ENCODE measurements at regions not wholly inside any gene's neighbourhood (a gene's known extent, or its start where the extent isn't known, plus 50 kb on each side); places are given as distances from the start of the nearest gene placed in this dataset.

GRCh38 chr6:82073484-82073883 lies 174.1 kb downstream of the IBTK start:
- DNase-seq: no peak
- intact Hi-C loops (cut with DNase I): no loop called here

GRCh38 chr6:82072751-82073150 lies 174.8 kb downstream of the IBTK start:
- DNase-seq: no peak
- intact Hi-C loops (cut with DNase I): no loop called here

GRCh38 chr6:82072121-82072521 lies 175.4 kb downstream of the IBTK start:
- intact Hi-C loops (cut with DNase I): no loop called here
- no peak for DNase-seq

DNA sequence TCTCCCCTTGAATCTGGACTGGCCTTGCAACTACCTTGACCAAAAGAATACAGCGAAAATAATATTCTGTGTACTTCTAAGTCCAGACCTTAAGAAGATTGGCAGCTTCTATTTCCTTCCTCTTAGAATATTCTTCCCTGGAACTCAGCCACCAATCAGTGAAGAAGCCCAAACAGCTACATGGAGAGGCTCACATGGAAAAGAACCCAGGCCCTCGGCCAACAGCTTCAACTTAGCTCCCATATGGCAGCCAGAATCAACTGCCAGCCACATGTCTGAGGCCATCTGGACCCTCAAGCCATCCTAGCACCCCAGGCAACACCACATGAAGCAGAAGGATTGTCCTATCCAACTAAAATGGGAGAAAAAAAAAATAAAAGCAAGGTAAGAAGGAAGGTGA lies 178.8 kb downstream of the IBTK start:
- DNase-seq: no peak
- intact Hi-C loops (cut with DNase I): no loop called here

DNA sequence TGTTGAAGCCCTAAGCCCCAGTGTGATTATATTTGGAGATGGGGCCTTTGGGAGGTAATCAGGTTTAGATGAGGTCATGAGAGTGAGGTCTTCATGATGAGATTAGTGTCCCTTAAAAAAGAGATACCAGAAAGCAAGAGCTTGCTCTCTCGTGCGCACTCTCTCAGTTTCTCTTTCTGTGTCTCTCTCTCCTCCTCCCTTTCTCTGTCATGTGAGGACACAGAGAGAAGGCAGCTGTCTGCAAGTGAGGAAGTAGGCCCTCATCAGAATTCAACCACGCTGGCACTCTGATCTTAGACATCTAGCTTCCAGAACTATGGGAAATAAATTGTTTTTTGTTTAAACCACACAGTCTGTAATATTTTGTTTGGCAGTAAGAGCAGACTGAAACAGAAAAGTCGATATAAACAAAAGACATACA lies 180.5 kb downstream of the IBTK start:
- intact Hi-C loops (cut with DNase I): no loop called here

GRCh38 chr6:82066196-82066595 lies 181.3 kb downstream of the IBTK start:
- no peak for DNase-seq
- intact Hi-C loops (cut with DNase I): no loop called here

More for the DNA sequence above, 180.5 kb downstream of the IBTK start:
- DNase-seq: peak in 2 of 42 donors; percentile 5 to 8

DNA sequence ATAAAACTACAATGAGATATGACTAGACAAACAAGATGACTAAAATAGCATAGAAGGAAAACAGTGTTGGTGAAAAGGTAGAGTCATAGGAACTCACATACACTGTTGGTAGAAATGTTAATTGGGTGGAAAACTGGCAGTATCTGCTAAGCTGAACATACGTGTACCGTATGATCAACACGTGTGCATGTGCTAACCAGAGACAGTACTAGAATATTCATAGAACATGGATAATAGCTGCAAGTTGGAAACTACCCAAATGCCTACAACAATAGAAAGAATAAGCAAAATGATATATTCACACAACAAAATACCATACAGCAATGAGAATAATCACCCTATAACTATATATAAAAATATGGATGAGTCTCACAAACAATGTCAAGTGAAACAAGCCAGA lies 184.0 kb downstream of the IBTK start:
- intact Hi-C loops (cut with DNase I): no loop called here

GRCh38 chr6:82062219-82062618 lies 185.3 kb downstream of the IBTK start:
- intact Hi-C loops (cut with DNase I): no loop called here
- no peak for DNase-seq

More for the DNA sequence above, 184.0 kb downstream of the IBTK start:
- no peak for DNase-seq

DNA sequence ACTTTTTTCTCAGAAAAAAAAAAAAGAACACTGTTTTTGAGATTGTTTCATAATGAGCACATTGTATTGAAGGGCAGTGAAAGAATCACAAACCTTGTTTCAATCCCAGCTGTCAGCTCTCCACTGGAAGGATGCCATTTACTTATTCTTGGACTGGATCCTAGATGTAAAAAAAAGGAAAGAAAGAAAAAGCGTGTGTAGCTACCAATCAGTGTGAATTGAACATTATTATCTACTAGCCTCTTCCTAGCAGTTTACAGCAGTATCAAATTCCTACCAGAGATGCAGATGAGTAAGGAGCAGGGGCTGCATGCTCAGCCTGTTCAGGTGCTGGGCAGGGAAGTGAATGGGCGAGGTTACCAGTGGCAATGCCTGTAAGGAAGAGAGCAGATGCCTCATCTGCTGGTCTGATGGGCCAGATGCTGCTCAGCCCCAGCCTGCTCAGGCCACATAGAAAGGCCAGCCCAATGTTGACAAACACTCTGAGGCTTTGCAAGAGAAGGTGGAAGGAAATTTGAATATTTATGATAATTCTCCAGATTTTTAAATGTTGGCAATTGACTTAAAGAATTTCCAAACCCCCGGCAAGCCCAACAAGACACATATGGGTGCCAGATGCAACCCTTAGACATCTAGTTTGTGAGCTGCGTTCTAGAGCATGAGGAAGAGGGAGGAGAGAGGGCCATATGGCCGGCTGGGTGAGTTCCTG lies 189.5 kb downstream of the IBTK start:
- intact Hi-C loops (cut with DNase I): no loop called here
- DNase-seq: peak in 2 of 42 donors; percentile 6 to 10

GRCh38 chr6:82056567-82056966 lies 191.0 kb downstream of the IBTK start:
- no peak for DNase-seq
- intact Hi-C loops (cut with DNase I): no loop called here

DNA sequence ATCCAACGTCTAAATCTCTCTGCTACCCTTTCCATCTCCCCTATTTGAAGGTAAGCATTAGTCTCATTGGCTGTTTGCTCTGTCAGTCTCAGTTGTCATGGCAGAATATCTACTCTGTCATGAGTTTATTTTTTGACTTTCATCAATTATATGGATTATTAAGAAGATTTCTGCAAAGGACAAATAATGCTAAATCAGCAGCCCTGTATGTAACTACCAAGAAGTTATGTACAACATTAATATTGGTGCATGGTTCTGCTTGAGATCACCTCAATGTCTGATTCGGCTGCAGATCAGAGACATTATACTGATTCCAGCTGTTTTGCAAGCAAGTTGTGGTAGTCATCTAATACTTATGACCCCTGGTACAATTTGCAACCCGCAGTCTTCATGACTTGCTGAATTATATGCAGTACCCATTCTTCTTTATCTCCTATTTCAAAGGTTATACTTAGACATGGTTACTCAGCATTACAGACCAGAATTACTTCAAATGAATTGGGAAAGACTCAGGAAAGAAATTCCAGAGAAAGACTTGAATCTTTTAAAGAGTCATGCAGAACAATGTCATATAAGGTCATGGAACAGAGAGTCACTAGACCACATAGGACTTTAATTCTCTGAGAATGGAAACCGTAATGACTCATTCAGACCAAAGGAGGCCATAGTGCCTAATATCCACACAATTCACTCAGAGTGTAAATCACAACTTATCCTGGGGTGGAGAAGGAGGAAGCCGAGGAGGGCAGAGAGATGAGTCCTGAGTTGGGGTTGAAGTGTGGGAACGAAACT lies 201.4 kb downstream of the IBTK start:
- DNase-seq: no peak
- intact Hi-C loops (cut with DNase I): no loop called here

GRCh38 chr6:82040405-82041221 lies 206.9 kb downstream of the IBTK start:
- peak in 33 of 42 donors; percentile 2 to 75 (median 44) for DNase-seq
- intact Hi-C loops (cut with DNase I): no loop called here

- intact Hi-C loops (cut with DNase I): no loop called here
- DNase-seq: no peak
These were observed 208.9 kb downstream of the IBTK start for GRCh38 chr6:82038631-82039030.

- intact Hi-C loops (cut with DNase I): no loop called here
- DNase-seq: no peak
These were observed 212.0 kb downstream of the IBTK start for GRCh38 chr6:82035526-82035925.

DNA sequence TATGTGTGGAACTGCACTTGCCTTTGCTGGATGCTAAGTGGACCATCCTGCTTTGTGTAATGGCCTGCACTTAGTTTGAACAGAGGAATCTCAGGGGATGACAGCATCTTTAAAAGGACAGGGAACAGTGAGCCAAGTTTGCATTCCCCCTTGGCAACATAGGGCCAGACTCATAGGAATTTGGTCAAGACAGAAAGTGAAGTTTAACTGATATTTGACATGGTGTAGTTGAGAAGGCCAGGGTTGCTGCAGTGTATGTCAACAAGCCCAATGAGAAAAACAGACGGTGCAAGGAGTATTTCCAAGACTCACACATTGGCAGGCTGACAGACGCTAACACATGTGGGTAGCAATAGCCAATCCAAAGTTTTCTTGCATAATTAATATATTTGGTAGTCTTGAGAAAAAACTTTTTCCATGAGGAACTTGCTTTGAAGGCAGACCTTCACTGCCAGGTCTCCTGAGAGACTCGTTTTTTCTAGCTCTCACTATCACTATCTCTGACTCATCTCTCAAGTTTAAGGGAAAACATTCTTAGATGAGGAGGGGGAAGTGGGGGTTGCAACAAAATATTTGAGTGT lies 213.8 kb downstream of the IBTK start:
- intact Hi-C loops (cut with DNase I): no loop called here
- no peak for DNase-seq

DNA sequence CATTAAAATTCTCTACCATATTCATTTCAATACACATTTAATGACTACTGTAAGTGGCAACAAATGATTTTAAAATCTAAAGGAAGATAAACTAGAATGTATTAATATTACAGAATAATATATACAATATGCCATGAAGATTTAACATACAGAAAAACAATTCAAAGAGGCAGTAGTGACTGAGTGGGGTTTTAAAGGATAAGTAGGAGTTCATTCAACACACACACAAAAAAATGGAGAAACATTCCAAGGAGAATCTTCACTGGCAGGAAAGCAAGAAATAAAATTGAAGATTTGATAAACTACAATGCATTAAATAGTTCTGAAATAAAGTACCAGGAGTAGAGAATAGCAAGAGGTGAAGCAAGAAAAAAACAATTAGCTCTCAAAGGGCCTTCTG lies 215.1 kb downstream of the IBTK start:
- no peak for DNase-seq
- intact Hi-C loops (cut with DNase I): no loop called here

- DNase-seq: peak in 1 of 42 donors; percentile 6
- intact Hi-C loops (cut with DNase I): no loop called here
These were observed 216.6 kb downstream of the IBTK start for GRCh38 chr6:82030761-82031503.

DNA sequence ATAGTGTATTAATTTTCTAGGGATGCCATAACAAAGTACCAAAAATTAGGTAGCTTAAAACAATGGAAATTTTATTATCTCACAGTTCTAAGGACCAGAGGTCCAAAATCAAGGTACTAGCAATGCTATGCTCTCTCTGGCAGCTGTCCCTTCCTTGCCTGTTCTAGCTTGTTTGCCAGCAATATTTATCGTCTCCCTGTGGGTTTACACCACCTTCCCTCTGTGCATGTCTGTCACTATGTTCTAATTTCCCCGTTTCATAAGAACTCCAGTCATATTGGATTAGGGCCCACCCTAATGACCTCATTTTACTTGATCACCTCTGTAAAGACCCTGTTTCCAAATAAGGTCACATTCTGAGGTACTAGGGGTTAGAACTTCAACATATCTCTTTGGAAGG lies 217.2 kb downstream of the IBTK start:
- no peak for DNase-seq
- intact Hi-C loops (cut with DNase I): no loop called here

DNA sequence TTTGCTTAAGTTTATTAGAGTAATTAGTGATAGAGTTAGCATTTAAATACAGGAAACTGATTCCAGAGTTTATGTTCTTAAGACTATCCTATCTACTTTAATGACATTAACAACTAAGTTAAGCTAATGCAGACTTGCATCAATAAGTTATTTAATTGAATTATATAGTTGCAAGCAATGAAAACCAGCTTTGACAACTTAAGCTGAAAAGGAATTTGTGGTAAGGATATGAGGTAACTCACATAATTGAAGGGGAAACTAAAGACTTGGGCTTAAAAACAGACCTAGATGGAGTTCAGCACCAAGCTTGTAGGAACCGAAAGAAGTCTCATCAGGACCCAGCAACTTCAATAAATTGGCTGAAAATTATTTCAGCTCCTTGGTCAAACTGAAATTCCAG lies 222.3 kb downstream of the IBTK start:
- intact Hi-C loops (cut with DNase I): no loop called here

More for the DNA sequence above, 222.3 kb downstream of the IBTK start:
- no peak for DNase-seq
